ENCODE measurements at regions not wholly inside any gene's neighbourhood (a gene's known extent, or its start where the extent isn't known, plus 50 kb on each side); places are given as distances from the start of the nearest gene placed in this dataset.

- no peak for TF ChIP-seq NFE2L1 (CRISPR knock-in tag; IDR thresholded peaks at IDR 0.05)
Observed at GRCh38 chr5:82881571-82882174, 195.5 kb downstream of the TMEM167A start (continued).

- TF ChIP-seq MLX (CRISPR knock-in tag; IDR thresholded peaks at IDR 0.05): no peak
- no peak for TF ChIP-seq ESRRA (CRISPR knock-in tag; IDR thresholded peaks at IDR 0.05; ENCODE audit: borderline replicate concordance)
- no peak for TF ChIP-seq NFATC4 (CRISPR knock-in tag; IDR thresholded peaks at IDR 0.05)
- no peak for TF ChIP-seq FOXK1 (CRISPR knock-in tag; IDR thresholded peaks at IDR 0.05)
- no peak for TF ChIP-seq ZNF396 (CRISPR knock-in tag; IDR thresholded peaks at IDR 0.05; ENCODE audit: borderline replicate concordance)
- TF ChIP-seq SP1 (CRISPR knock-in tag; conservative IDR thresholded peaks at IDR 0.05): no peak
- TF ChIP-seq, protein P1, sequence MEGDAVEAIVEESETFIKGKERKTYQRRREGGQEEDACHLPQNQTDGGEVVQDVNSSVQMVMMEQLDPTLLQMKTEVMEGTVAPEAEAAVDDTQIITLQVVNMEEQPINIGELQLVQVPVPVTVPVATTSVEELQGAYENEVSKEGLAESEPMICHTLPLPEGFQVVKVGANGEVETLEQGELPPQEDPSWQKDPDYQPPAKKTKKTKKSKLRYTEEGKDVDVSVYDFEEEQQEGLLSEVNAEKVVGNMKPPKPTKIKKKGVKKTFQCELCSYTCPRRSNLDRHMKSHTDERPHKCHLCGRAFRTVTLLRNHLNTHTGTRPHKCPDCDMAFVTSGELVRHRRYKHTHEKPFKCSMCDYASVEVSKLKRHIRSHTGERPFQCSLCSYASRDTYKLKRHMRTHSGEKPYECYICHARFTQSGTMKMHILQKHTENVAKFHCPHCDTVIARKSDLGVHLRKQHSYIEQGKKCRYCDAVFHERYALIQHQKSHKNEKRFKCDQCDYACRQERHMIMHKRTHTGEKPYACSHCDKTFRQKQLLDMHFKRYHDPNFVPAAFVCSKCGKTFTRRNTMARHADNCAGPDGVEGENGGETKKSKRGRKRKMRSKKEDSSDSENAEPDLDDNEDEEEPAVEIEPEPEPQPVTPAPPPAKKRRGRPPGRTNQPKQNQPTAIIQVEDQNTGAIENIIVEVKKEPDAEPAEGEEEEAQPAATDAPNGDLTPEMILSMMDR (IDR thresholded peaks at IDR 0.05): no peak
- TF ChIP-seq, protein P2, sequence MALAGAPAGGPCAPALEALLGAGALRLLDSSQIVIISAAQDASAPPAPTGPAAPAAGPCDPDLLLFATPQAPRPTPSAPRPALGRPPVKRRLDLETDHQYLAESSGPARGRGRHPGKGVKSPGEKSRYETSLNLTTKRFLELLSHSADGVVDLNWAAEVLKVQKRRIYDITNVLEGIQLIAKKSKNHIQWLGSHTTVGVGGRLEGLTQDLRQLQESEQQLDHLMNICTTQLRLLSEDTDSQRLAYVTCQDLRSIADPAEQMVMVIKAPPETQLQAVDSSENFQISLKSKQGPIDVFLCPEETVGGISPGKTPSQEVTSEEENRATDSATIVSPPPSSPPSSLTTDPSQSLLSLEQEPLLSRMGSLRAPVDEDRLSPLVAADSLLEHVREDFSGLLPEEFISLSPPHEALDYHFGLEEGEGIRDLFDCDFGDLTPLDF (CRISPR knock-in tag; IDR thresholded peaks at IDR 0.05): no peak
- TF ChIP-seq HMGXB4 (CRISPR knock-in tag; IDR thresholded peaks at IDR 0.05): no peak
- TF ChIP-seq, protein P3, sequence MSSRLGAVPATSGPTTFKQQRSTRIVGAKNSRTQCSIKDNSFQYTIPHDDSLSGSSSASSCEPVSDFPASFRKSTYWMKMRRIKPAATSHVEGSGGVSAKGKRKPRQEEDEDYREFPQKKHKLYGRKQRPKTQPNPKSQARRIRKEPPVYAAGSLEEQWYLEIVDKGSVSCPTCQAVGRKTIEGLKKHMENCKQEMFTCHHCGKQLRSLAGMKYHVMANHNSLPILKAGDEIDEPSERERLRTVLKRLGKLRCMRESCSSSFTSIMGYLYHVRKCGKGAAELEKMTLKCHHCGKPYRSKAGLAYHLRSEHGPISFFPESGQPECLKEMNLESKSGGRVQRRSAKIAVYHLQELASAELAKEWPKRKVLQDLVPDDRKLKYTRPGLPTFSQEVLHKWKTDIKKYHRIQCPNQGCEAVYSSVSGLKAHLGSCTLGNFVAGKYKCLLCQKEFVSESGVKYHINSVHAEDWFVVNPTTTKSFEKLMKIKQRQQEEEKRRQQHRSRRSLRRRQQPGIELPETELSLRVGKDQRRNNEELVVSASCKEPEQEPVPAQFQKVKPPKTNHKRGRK (CRISPR knock-in tag; IDR thresholded peaks at IDR 0.05; ENCODE audit: borderline replicate concordance): no peak
- TF ChIP-seq CBFB (CRISPR knock-in tag; IDR thresholded peaks at IDR 0.05; ENCODE audit: low read depth): no peak
- no peak for TF ChIP-seq SMAD4 (CRISPR knock-in tag; IDR thresholded peaks at IDR 0.05)
- ChIA-PET CTCF (no interaction called here), POLR2A (no interaction called here)
- DNase-seq (ENCODE audit: low spot score) (no peak), ATAC-seq (no peak)
- no peak overlapping the region for H3K27ac Mint-ChIP-seq
- H3K4me3 Mint-ChIP-seq: no peak overlapping the region
- peaks cover 30% of the 10 kb centered on the region for H3K9me3 Mint-ChIP-seq
- H3K36me3 Mint-ChIP-seq: peaks cover 25% of the 10 kb centered on the region
- peaks cover 15% of the 10 kb centered on the region for H3K4me1 Mint-ChIP-seq
- H3K27me3 Mint-ChIP-seq (ENCODE audit: low read depth): no peaks in the 10 kb centered on the region
Observed at GRCh38 chr5:82879089-82879488, 198.1 kb downstream of the TMEM167A start.

- CTCF ChIA-PET: interaction anchor here (1.0 kb wide), 1 partner anchor 12 kb away, joined by 3 read pairs; no protein-coding TSS in a partner anchor
- Mint-ChIP-seq H3K9me3 (peaks cover 16% of the 10 kb centered on the region), H3K27me3 (ENCODE audit: low read depth) (no peaks in the 10 kb centered on the region), H3K4me1 (peaks cover 29% of the 10 kb centered on the region), H3K36me3 (peaks cover 10% of the 10 kb centered on the region), H3K27ac (peak overlapping the region; percentile 88; the same call in 1 of the 2 replicates), H3K4me3 (peak overlapping the region; percentile 68)
- DNase-seq (ENCODE audit: low spot score) (no peak), ATAC-seq (peak; percentile 83)
- POLR2A ChIA-PET: interaction anchor here (0.7 to 0.9 kb wide), 2 partner anchors 11 to 598 kb away, joined by 3 read pairs; partner anchors contain the start of gene VCAN
- TF ChIP-seq JUN (CRISPR knock-in tag; IDR thresholded peaks at IDR 0.05) (no peak), ELF4 (CRISPR knock-in tag; IDR thresholded peaks at IDR 0.05; ENCODE audit: low read depth) (no peak), ZNF423 (CRISPR knock-in tag; IDR thresholded peaks at IDR 0.05) (no peak), GRHL2 (CRISPR knock-in tag; IDR thresholded peaks at IDR 0.05; ENCODE audit: insufficient replicate concordance, severe bottlenecking) (no peak)
Observed at GRCh38 chr5:82873452-82873851, 203.7 kb downstream of the TMEM167A start.
